AG04449 (cell line): ENCODE measurements at regions not wholly inside any gene's neighbourhood (a gene's known extent, or its start where the extent isn't known, plus 50 kb on each side); places are given as distances from the start of the nearest gene placed in this dataset.

Source experiments
- CTCF ChIA-PET: fragments of 350-600 bp; formaldehyde crosslinking; extraction: SDS; loops from one replicate; lab custom pipeline; 2021; ENCODE audit warnings: antibody characterized with exemption; lab: Yijun Ruan, JAX
- POLR2A ChIA-PET: fragments of 400-600, 350-600 bp; formaldehyde crosslinking; extraction: SDS; loops from one replicate; lab custom pipeline; 2020; ENCODE audit warnings: antibody characterized with exemption, inconsistent platforms; lab: Yijun Ruan, JAX
- DNase-seq: peaks from one replicate; pipeline ENCODE4 v3.0.0-alpha.2; 2010; ENCODE audit warnings: low read depth, low spot score
- H3K4me3 ChIP-seq: 2 replicates; pipeline ENCODE4 v1.5.1; 2011; ENCODE audit warnings: low read depth, mild to moderate bottlenecking, control low read depth, low read length
- TF ChIP-seq, protein P1 (sequence below): IDR thresholded peaks from one replicate; pipeline ENCODE4 v1.5.1; 2011; ENCODE audit warnings: mild to moderate bottlenecking, moderate library complexity, low read length, control low read depth, inconsistent platforms; ENCODE audit not compliant: insufficient read depth; ENCODE audit errors: missing control alignments

DNA sequence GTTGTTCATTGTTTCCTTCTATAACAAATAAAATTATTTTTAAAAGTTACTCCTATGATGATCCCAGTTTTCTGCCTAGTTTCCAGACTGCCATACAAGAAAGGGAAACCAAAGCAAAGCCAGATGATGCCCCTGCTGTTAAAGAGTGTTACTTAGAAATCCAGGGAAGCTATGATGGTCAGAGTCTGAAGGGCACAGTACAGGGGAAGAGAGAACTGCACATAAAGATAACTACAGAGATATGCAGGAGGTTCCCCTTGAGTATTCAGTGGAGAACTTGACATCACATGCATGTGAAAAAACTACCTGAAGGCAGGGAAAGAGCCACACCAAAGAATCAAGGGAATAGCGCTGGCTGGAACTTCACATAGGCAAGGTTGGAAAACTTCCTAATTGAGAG, 494.2 kb upstream of the FSTL5 start:
- no peak for DNase-seq
- ChIA-PET CTCF (no interaction called here), POLR2A (no interaction called here)
- H3K4me3 ChIP-seq = no peak overlapping the region
- TF ChIP-seq, protein P1, sequence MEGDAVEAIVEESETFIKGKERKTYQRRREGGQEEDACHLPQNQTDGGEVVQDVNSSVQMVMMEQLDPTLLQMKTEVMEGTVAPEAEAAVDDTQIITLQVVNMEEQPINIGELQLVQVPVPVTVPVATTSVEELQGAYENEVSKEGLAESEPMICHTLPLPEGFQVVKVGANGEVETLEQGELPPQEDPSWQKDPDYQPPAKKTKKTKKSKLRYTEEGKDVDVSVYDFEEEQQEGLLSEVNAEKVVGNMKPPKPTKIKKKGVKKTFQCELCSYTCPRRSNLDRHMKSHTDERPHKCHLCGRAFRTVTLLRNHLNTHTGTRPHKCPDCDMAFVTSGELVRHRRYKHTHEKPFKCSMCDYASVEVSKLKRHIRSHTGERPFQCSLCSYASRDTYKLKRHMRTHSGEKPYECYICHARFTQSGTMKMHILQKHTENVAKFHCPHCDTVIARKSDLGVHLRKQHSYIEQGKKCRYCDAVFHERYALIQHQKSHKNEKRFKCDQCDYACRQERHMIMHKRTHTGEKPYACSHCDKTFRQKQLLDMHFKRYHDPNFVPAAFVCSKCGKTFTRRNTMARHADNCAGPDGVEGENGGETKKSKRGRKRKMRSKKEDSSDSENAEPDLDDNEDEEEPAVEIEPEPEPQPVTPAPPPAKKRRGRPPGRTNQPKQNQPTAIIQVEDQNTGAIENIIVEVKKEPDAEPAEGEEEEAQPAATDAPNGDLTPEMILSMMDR = no peak

GRCh38 chr4:162650166-162650565, 486.4 kb upstream of the FSTL5 start:
- CTCF ChIA-PET = no interaction called here
- DNase-seq = no peak
- POLR2A ChIA-PET = no interaction called here
- H3K4me3 ChIP-seq = no peak overlapping the region
- TF ChIP-seq, protein P1 = no peak

DNA sequence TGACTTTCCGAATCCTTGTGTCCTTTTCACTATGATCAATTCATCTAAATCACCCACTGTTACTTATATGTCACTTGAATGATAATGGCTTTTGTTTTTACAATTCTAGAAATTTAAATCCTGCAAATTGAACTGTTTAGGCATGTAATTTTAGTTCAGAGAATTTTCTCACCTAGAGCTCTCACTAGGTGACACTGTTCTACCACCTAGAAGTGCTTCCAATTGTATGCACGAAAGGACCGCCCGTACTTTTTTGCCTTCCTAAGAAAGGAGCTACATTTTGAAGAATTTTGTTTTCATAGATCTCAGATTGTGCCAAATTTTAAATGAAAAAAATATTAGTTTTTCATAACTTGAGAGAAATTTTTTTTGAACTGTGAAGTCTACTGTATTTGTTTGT, 481.6 kb upstream of the FSTL5 start:
- DNase-seq = no peak
- no peak overlapping the region for H3K4me3 ChIP-seq
- ChIA-PET CTCF (interaction anchor here (1.2 to 1.4 kb wide), 3 partner anchors 148 to 903 kb away, joined by 3 to 6 read pairs (median 5); partner anchors contain the start of gene NPY1R), POLR2A (interaction anchor here (0.6 kb wide), 1 partner anchor 426 kb away, joined by 3 read pairs; no protein-coding TSS in a partner anchor)
- TF ChIP-seq, protein P1 = no peak

- TF ChIP-seq, protein P1 = no peak
- DNase-seq = peak; percentile 71
- CTCF ChIA-PET = interaction anchor here (0.9 to 1.4 kb wide), 3 partner anchors 147 to 904 kb away, joined by 3 to 5 read pairs (median 3); partner anchors contain the start of gene NPY1R
- no peak overlapping the region for H3K4me3 ChIP-seq
- POLR2A ChIA-PET = no interaction called here
Observed at GRCh38 chr4:162644346-162644745, 480.5 kb upstream of the FSTL5 start.

- ChIA-PET CTCF (no interaction called here), POLR2A (no interaction called here)
- no peak for DNase-seq
- no peak overlapping the region for H3K4me3 ChIP-seq
- TF ChIP-seq, protein P1 = no peak
Observed at GRCh38 chr4:162640152-162640551, 476.4 kb upstream of the FSTL5 start.

GRCh38 chr4:162634390-162634789, 470.6 kb upstream of the FSTL5 start:
- TF ChIP-seq, protein P1 = no peak
- ChIA-PET POLR2A (no interaction called here), CTCF (no interaction called here)
- no peak overlapping the region for H3K4me3 ChIP-seq
- no peak for DNase-seq
